ENCODE measurements at regions not wholly inside any gene's neighbourhood (a gene's known extent, or its start where the extent isn't known, plus 50 kb on each side); places are given as distances from the start of the nearest gene placed in this dataset.

- no peak for DNase-seq
These were observed 974.0 kb upstream of the CNTNAP5 start for GRCh38 chr2:123051136-123051535.

GRCh38 chr2:123061534-123061933 is 963.6 kb upstream of the CNTNAP5 start:
- DNase-seq = no peak

- DNase-seq = no peak
These were observed 951.7 kb upstream of the CNTNAP5 start for GRCh38 chr2:123073371-123073770.

GRCh38 chr2:123073956-123074355 is 951.1 kb upstream of the CNTNAP5 start:
- DNase-seq = no peak

GRCh38 chr2:123077101-123077500 is 948.0 kb upstream of the CNTNAP5 start:
- DNase-seq = no peak

- DNase-seq = no peak
These were observed 944.8 kb upstream of the CNTNAP5 start for GRCh38 chr2:123080331-123080730.

GRCh38 chr2:123085484-123085883 is 939.6 kb upstream of the CNTNAP5 start:
- no peak for DNase-seq

GRCh38 chr2:123086613-123087385 is 938.3 kb upstream of the CNTNAP5 start:
- no peak for DNase-seq

- DNase-seq = no peak
These were observed 933.6 kb upstream of the CNTNAP5 start for GRCh38 chr2:123091471-123091870.

- DNase-seq = no peak
These were observed 931.9 kb upstream of the CNTNAP5 start for GRCh38 chr2:123093199-123093598.

GRCh38 chr2:123095219-123095835 is 929.8 kb upstream of the CNTNAP5 start:
- DNase-seq = no peak

GRCh38 chr2:123098619-123099018 is 926.5 kb upstream of the CNTNAP5 start:
- DNase-seq = no peak

- no peak for DNase-seq
These were observed 923.7 kb upstream of the CNTNAP5 start for GRCh38 chr2:123101434-123101833.

- no peak for DNase-seq
These were observed 921.2 kb upstream of the CNTNAP5 start for GRCh38 chr2:123103902-123104301.

- DNase-seq = no peak
These were observed 908.5 kb upstream of the CNTNAP5 start for GRCh38 chr2:123116595-123116994.

- no peak for DNase-seq
These were observed 897.9 kb upstream of the CNTNAP5 start for GRCh38 chr2:123127236-123127635.

- no peak for DNase-seq
These were observed 896.1 kb upstream of the CNTNAP5 start for GRCh38 chr2:123128951-123129350.

- DNase-seq = no peak
These were observed 888.7 kb upstream of the CNTNAP5 start for GRCh38 chr2:123136419-123136818.

- no peak for DNase-seq
These were observed 881.0 kb upstream of the CNTNAP5 start for GRCh38 chr2:123144082-123144481.

GRCh38 chr2:123153041-123153440 is 872.0 kb upstream of the CNTNAP5 start:
- DNase-seq = no peak

GRCh38 chr2:123154195-123154594 is 870.9 kb upstream of the CNTNAP5 start:
- no peak for DNase-seq

GRCh38 chr2:123157016-123157415 is 868.1 kb upstream of the CNTNAP5 start:
- DNase-seq = no peak

- no peak for DNase-seq
These were observed 862.6 kb upstream of the CNTNAP5 start for GRCh38 chr2:123162400-123163016.

- no peak for DNase-seq
These were observed 861.7 kb upstream of the CNTNAP5 start for GRCh38 chr2:123163398-123163797.
